ENCODE measurements at regions not wholly inside any gene's neighbourhood (a gene's known extent, or its start where the extent isn't known, plus 50 kb on each side); places are given as distances from the start of the nearest gene placed in this dataset.

DNA sequence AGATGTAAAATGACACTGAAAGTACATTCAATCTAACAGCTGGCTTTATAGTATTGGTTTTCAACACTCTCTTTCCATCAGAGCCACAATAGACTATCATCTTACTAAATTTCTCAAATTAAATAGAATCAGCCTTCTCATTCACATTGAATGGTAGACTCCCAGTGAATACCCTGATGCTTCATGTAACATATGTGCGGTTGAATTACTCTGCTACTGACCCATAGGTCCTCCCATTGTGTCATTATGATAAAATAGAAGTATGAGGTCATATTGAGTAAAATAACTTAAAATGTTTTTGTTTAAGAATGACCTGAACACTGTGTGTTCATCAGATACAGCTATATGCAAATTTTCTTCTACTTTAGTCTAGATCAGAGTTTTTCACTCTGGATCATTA is 75.9 kb upstream of the ADAMTSL1 start:
- intact Hi-C loops (cut with micrococcal nuclease; ENCODE audit: unreplicated experiment): no loop called here

DNA sequence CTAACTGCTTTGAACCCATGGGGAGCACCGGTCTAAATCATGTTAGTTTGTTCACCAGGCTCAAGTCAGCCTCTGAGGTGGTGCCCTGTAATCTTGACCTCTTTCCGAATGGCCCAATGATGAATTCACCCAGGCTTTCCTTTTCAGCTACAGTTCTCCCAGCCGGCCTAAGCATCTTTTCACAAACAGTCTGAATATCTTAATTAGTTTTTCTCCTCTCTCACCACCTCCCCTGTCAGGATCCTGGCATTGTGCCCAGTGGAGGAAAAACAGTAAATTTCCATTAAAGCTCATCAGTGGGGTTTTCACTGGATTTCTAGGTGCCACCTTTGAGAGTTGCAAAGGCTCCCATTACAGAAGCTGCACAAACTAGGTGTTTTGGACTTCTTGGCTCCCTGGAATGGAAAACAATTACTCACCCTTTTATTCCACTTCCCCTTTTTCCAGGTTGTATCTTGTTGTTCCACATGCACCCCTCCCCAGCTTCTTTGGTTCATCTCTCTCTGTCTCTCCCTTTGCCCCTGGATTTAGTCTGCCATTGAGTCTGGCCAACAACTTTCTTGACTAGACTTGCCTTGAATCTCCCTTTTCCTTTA is 69.4 kb upstream of the ADAMTSL1 start:
- Histone ChIP-seq H3K27me3 (ENCODE audit: control insufficient read depth in 1 of 2, insufficient read depth in 2 of 2, low read length in 2 of 2) (no peaks in the 10 kb centered on the region), H4K20me1 (ENCODE audit: insufficient read depth, low read length) (no peaks in the 10 kb centered on the region), H2AFZ (ENCODE audit: low read length) (no peak overlapping the region), H3K27ac (ENCODE audit: extremely low read length, insufficient read depth, low read length) (no peak overlapping the region), H3K79me2 (ENCODE audit: insufficient read depth, low read length) (no peaks in the 10 kb centered on the region), H3K9ac (ENCODE audit: insufficient read depth, low read depth, low read length) (no peak overlapping the region), H3K4me2 (ENCODE audit: low read depth, low read length) (no peak overlapping the region), H3K4me3 (replicated peaks in 1 of 3; ENCODE audit: insufficient read depth in 1 of 3, low read depth in 2 of 3, low read length in 3 of 3) (no peak overlapping the region), H3K4me1 (ENCODE audit: insufficient read depth, low read length) (no peaks in the 10 kb centered on the region), H3K9me3 (ENCODE audit: low read length) (no peaks in the 10 kb centered on the region), H3K36me3 (replicated peaks in 1 of 2; ENCODE audit: control insufficient read depth in 1 of 2, insufficient read depth in 2 of 2, low read length in 2 of 2) (no peaks in the 10 kb centered on the region)
- FAIRE-seq: no peak
- CTCF ChIA-PET (ENCODE audit: low intra/inter-chr PET ratio, low total read pairs): no interaction called here
- TF ChIP-seq U2AF1 (optimal IDR thresholded peaks at IDR 0.05; ENCODE audit: low read depth, low read length): no peak
- BruUV-seq (replicated peaks): no TSS peak
- POLR2A ChIA-PET: no interaction called here
- 4% methylated on average over 3 of the region's 3 CpGs for WGBS (ENCODE audit: low lambda C conversion rate)
- intact Hi-C loops (cut with micrococcal nuclease; ENCODE audit: unreplicated experiment) (no loop called here), in situ Hi-C loops (cut with HindIII; ENCODE audit: extremely low pct_ligation_motif_present, low pct_unique_long_range_greater_than_20kb) (no loop called here)
- no peak for DNase-seq (ENCODE audit: low spot score)
- ATAC-seq: no peak

More for the DNA sequence above, 75.9 kb upstream of the ADAMTSL1 start:
- Histone ChIP-seq H3K27me3 (ENCODE audit: control insufficient read depth in 1 of 2, insufficient read depth in 2 of 2, low read length in 2 of 2) (no peaks in the 10 kb centered on the region), H3K36me3 (replicated peaks in 1 of 2; ENCODE audit: control insufficient read depth in 1 of 2, insufficient read depth in 2 of 2, low read length in 2 of 2) (no peaks in the 10 kb centered on the region), H4K20me1 (ENCODE audit: insufficient read depth, low read length) (no peaks in the 10 kb centered on the region), H3K27ac (ENCODE audit: extremely low read length, insufficient read depth, low read length) (no peak overlapping the region), H3K4me1 (ENCODE audit: insufficient read depth, low read length) (no peaks in the 10 kb centered on the region), H3K9ac (ENCODE audit: insufficient read depth, low read depth, low read length) (no peak overlapping the region), H2AFZ (ENCODE audit: low read length) (no peak overlapping the region), H3K4me2 (ENCODE audit: low read depth, low read length) (no peak overlapping the region), H3K9me3 (ENCODE audit: low read length) (no peaks in the 10 kb centered on the region), H3K79me2 (ENCODE audit: insufficient read depth, low read length) (no peaks in the 10 kb centered on the region), H3K4me3 (replicated peaks in 1 of 3; ENCODE audit: insufficient read depth in 1 of 3, low read depth in 2 of 3, low read length in 3 of 3) (no peak overlapping the region)
- FAIRE-seq (no peak), ATAC-seq (no peak), DNase-seq (ENCODE audit: low spot score) (no peak)
- TF ChIP-seq ZNF782 (CRISPR knock-in tag; IDR thresholded peaks at IDR 0.05; ENCODE audit: borderline replicate concordance) (no peak), ZNF441 (CRISPR knock-in tag; IDR thresholded peaks at IDR 0.05; ENCODE audit: borderline replicate concordance) (no peak), TCF7L2 (IDR thresholded peaks at IDR 0.05; ENCODE audit: low read depth, low read length) (no peak)
- TF ChIP-seq, protein P1, sequence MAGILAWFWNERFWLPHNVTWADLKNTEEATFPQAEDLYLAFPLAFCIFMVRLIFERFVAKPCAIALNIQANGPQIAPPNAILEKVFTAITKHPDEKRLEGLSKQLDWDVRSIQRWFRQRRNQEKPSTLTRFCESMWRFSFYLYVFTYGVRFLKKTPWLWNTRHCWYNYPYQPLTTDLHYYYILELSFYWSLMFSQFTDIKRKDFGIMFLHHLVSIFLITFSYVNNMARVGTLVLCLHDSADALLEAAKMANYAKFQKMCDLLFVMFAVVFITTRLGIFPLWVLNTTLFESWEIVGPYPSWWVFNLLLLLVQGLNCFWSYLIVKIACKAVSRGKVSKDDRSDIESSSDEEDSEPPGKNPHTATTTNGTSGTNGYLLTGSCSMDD (CRISPR knock-in tag; IDR thresholded peaks at IDR 0.05): no peak
- TF ChIP-seq, protein P2, sequence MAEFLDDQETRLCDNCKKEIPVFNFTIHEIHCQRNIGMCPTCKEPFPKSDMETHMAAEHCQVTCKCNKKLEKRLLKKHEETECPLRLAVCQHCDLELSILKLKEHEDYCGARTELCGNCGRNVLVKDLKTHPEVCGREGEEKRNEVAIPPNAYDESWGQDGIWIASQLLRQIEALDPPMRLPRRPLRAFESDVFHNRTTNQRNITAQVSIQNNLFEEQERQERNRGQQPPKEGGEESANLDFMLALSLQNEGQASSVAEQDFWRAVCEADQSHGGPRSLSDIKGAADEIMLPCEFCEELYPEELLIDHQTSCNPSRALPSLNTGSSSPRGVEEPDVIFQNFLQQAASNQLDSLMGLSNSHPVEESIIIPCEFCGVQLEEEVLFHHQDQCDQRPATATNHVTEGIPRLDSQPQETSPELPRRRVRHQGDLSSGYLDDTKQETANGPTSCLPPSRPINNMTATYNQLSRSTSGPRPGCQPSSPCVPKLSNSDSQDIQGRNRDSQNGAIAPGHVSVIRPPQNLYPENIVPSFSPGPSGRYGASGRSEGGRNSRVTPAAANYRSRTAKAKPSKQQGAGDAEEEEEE (CRISPR knock-in tag; IDR thresholded peaks at IDR 0.05; ENCODE audit: borderline replicate concordance): no peak
- ChIA-PET CTCF (ENCODE audit: low intra/inter-chr PET ratio, low total read pairs) (no interaction called here), POLR2A (no interaction called here)
- BruUV-seq (replicated peaks): no TSS peak
- 0% methylated on average over 1 of the region's 1 CpG for WGBS (ENCODE audit: low lambda C conversion rate)
- in situ Hi-C loops (cut with HindIII; ENCODE audit: extremely low pct_ligation_motif_present, low pct_unique_long_range_greater_than_20kb): no loop called here

Data from HepG2 (cell line).